Activated CD4-positive, alpha-beta T cell treated with anti-CD3 and anti-CD28 coated beads, Interleukin-2, amount 10 ng/mL, durations not matched to agents 7 days and 5 days (primary cell): ENCODE measurements at regions not wholly inside any gene's neighbourhood (a gene's known extent, or its start where the extent isn't known, plus 50 kb on each side); places are given as distances from the start of the nearest gene placed in this dataset.

Experiments
- CTCF ChIA-PET: fragments of 350-600 bp; sonication (Branson Sonifier 250); formaldehyde crosslinking; loops from one replicate; lab custom pipeline; 2021; ENCODE audit warnings: antibody characterized with exemption; lab: Charles Lee
- POLR2A ChIA-PET: fragments of 350-600 bp; sonication (Branson Sonifier 250); formaldehyde crosslinking; loops from one replicate; lab custom pipeline; 2021; ENCODE audit warnings: antibody characterized with exemption; lab: Charles Lee
- DNase-seq: peaks from one replicate; pipeline ENCODE4 v3.0.0-alpha.2; 2020
- H3K27ac Mint-ChIP-seq: one replicate; pipeline ENCODE4 v1.8.0; 2021; ENCODE audit warnings: mild to moderate bottlenecking, moderate library complexity, mixed read lengths
- H3K27me3 Mint-ChIP-seq: one replicate; pipeline ENCODE4 v1.8.0; 2021; ENCODE audit warnings: mixed read lengths
- H3K36me3 Mint-ChIP-seq: one replicate; pipeline ENCODE4 v1.8.0; 2021; ENCODE audit warnings: low read depth, mixed read lengths
- H3K4me1 Mint-ChIP-seq: one replicate; pipeline ENCODE4 v1.8.0; 2021; ENCODE audit warnings: mixed read lengths
- H3K4me3 Mint-ChIP-seq: one replicate; pipeline ENCODE4 v1.8.0; 2021; ENCODE audit warnings: mild to moderate bottlenecking, moderate library complexity, mixed read lengths
- H3K9me3 Mint-ChIP-seq: one replicate; pipeline ENCODE4 v1.8.0; 2021; ENCODE audit warnings: mixed read lengths

- H3K27ac Mint-ChIP-seq, result no peak overlapping the region
- H3K4me1 Mint-ChIP-seq, result no peaks in the 10 kb centered on the region
- ChIA-PET POLR2A (no interaction called here), CTCF (interaction anchor here (1.0 kb wide), 1 partner anchor 8 kb away, joined by 3 read pairs; no protein-coding TSS in a partner anchor)
- DNase-seq, result no peak
- H3K9me3 Mint-ChIP-seq, result peaks cover 7% of the 10 kb centered on the region
- no peaks in the 10 kb centered on the region for H3K36me3 Mint-ChIP-seq
- peaks cover 4% of the 10 kb centered on the region for H3K27me3 Mint-ChIP-seq
- no peak overlapping the region for H3K4me3 Mint-ChIP-seq
Measured at GRCh38 chr12:19778172-19778571, 338.9 kb downstream of the AEBP2 start.

GRCh38 chr12:19778797-19779196, 339.5 kb downstream of the AEBP2 start:
- H3K36me3 Mint-ChIP-seq, result no peaks in the 10 kb centered on the region
- no peak for DNase-seq
- peaks cover 4% of the 10 kb centered on the region for H3K27me3 Mint-ChIP-seq
- no peak overlapping the region for H3K4me3 Mint-ChIP-seq
- H3K9me3 Mint-ChIP-seq, result peaks cover 7% of the 10 kb centered on the region
- POLR2A ChIA-PET, result no interaction called here
- CTCF ChIA-PET, result interaction anchor here (1.0 kb wide), 1 partner anchor 9 kb away, joined by 3 read pairs; no protein-coding TSS in a partner anchor
- H3K4me1 Mint-ChIP-seq, result no peaks in the 10 kb centered on the region
- H3K27ac Mint-ChIP-seq, result no peak overlapping the region

- CTCF ChIA-PET, result no interaction called here
Measured at GRCh38 chr12:19779395-19780056, 340.2 kb downstream of the AEBP2 start.

GRCh38 chr12:19780460-19780859, 341.2 kb downstream of the AEBP2 start:
- Mint-ChIP-seq H3K9me3 (no peaks in the 10 kb centered on the region), H3K36me3 (no peaks in the 10 kb centered on the region), H3K4me1 (no peaks in the 10 kb centered on the region), H3K4me3 (no peak overlapping the region), H3K27me3 (peaks cover 4% of the 10 kb centered on the region), H3K27ac (no peak overlapping the region)
- POLR2A ChIA-PET, result no interaction called here
- CTCF ChIA-PET, result no interaction called here
- DNase-seq, result no peak

More at GRCh38 chr12:19779395-19780056, 340.2 kb downstream of the AEBP2 start:
- no peak for DNase-seq
- Mint-ChIP-seq H3K4me3 (no peak overlapping the region), H3K4me1 (no peaks in the 10 kb centered on the region), H3K27me3 (peaks cover 4% of the 10 kb centered on the region), H3K27ac (no peak overlapping the region), H3K36me3 (no peaks in the 10 kb centered on the region), H3K9me3 (peaks cover 5% of the 10 kb centered on the region)
- POLR2A ChIA-PET, result no interaction called here

- Mint-ChIP-seq H3K4me3 (no peak overlapping the region), H3K36me3 (no peaks in the 10 kb centered on the region), H3K9me3 (peaks cover 5% of the 10 kb centered on the region), H3K27me3 (peaks cover 5% of the 10 kb centered on the region), H3K4me1 (no peaks in the 10 kb centered on the region), H3K27ac (no peak overlapping the region)
- POLR2A ChIA-PET, result no interaction called here
- no peak for DNase-seq
- CTCF ChIA-PET, result no interaction called here
Measured at GRCh38 chr12:19783547-19784444, 344.5 kb downstream of the AEBP2 start.

- CTCF ChIA-PET, result no interaction called here
- peaks cover 18% of the 10 kb centered on the region for H3K4me1 Mint-ChIP-seq
- DNase-seq, result peak; percentile 17
- H3K36me3 Mint-ChIP-seq, result no peaks in the 10 kb centered on the region
- H3K27ac Mint-ChIP-seq, result no peak overlapping the region
- H3K4me3 Mint-ChIP-seq, result peak overlapping the region; percentile 29
- peaks cover 9% of the 10 kb centered on the region for H3K9me3 Mint-ChIP-seq
- POLR2A ChIA-PET, result no interaction called here
- peaks cover 5% of the 10 kb centered on the region for H3K27me3 Mint-ChIP-seq
Measured at GRCh38 chr12:19792028-19792427, 352.7 kb downstream of the AEBP2 start.

GRCh38 chr12:19794116-19794515, 354.8 kb downstream of the AEBP2 start:
- ChIA-PET POLR2A (no interaction called here), CTCF (no interaction called here)
- DNase-seq, result no peak
- H3K9me3 Mint-ChIP-seq, result peaks cover 6% of the 10 kb centered on the region
- H3K4me1 Mint-ChIP-seq, result peaks cover 18% of the 10 kb centered on the region
- peaks cover 3% of the 10 kb centered on the region for H3K27me3 Mint-ChIP-seq
- no peaks in the 10 kb centered on the region for H3K36me3 Mint-ChIP-seq
- no peak overlapping the region for H3K4me3 Mint-ChIP-seq
- H3K27ac Mint-ChIP-seq, result no peak overlapping the region

GRCh38 chr12:19799216-19799615, 359.9 kb downstream of the AEBP2 start:
- H3K27me3 Mint-ChIP-seq, result no peaks in the 10 kb centered on the region
- H3K4me1 Mint-ChIP-seq, result peaks cover 12% of the 10 kb centered on the region
- H3K27ac Mint-ChIP-seq, result no peak overlapping the region
- peaks cover 5% of the 10 kb centered on the region for H3K9me3 Mint-ChIP-seq
- DNase-seq, result no peak
- CTCF ChIA-PET, result interaction anchor here (0.6 kb wide), 2 partner anchors 23 to 556 kb away, joined by 4 read pairs; no protein-coding TSS in a partner anchor
- H3K4me3 Mint-ChIP-seq, result no peak overlapping the region
- no peaks in the 10 kb centered on the region for H3K36me3 Mint-ChIP-seq
- POLR2A ChIA-PET, result no interaction called here

GRCh38 chr12:19799895-19800602, 360.8 kb downstream of the AEBP2 start:
- Mint-ChIP-seq H3K4me3 (no peak overlapping the region), H3K27me3 (no peaks in the 10 kb centered on the region), H3K27ac (no peak overlapping the region), H3K9me3 (peaks cover 4% of the 10 kb centered on the region), H3K4me1 (peaks cover 12% of the 10 kb centered on the region), H3K36me3 (no peaks in the 10 kb centered on the region)
- no peak for DNase-seq
- ChIA-PET CTCF (no interaction called here), POLR2A (no interaction called here)

- ChIA-PET POLR2A (no interaction called here), CTCF (interaction anchor here (1.0 kb wide), 1 partner anchor 9 kb away, joined by 3 read pairs; no protein-coding TSS in a partner anchor)
- Mint-ChIP-seq H3K27me3 (no peaks in the 10 kb centered on the region), H3K4me3 (no peak overlapping the region), H3K4me1 (peaks cover 12% of the 10 kb centered on the region), H3K36me3 (no peaks in the 10 kb centered on the region), H3K9me3 (peaks cover 4% of the 10 kb centered on the region), H3K27ac (no peak overlapping the region)
- DNase-seq, result no peak
Measured at GRCh38 chr12:19800884-19801283, 361.6 kb downstream of the AEBP2 start.

- Mint-ChIP-seq H3K27ac (no peak overlapping the region), H3K4me3 (no peak overlapping the region), H3K27me3 (no peaks in the 10 kb centered on the region), H3K9me3 (peaks cover 4% of the 10 kb centered on the region), H3K4me1 (peaks cover 12% of the 10 kb centered on the region), H3K36me3 (no peaks in the 10 kb centered on the region)
- no peak for DNase-seq
- ChIA-PET CTCF (interaction anchor here (0.7 kb wide), 1 partner anchor 9 kb away, joined by 4 read pairs; no protein-coding TSS in a partner anchor), POLR2A (no interaction called here)
Measured at GRCh38 chr12:19801941-19802340, 362.6 kb downstream of the AEBP2 start.

GRCh38 chr12:19802915-19803314, 363.6 kb downstream of the AEBP2 start:
- Mint-ChIP-seq H3K36me3 (no peaks in the 10 kb centered on the region), H3K4me1 (peaks cover 12% of the 10 kb centered on the region), H3K27me3 (no peaks in the 10 kb centered on the region), H3K27ac (no peak overlapping the region), H3K4me3 (no peak overlapping the region), H3K9me3 (peaks cover 4% of the 10 kb centered on the region)
- POLR2A ChIA-PET, result no interaction called here
- CTCF ChIA-PET, result no interaction called here
- no peak for DNase-seq
